GM12865 (cell line): ENCODE measurements at regions not wholly inside any gene's neighbourhood (a gene's known extent, or its start where the extent isn't known, plus 50 kb on each side); places are given as distances from the start of the nearest gene placed in this dataset.

Experiments
- DNase-seq: peaks from one replicate; pipeline ENCODE4 v3.0.0; 2010; ENCODE audit warnings: low read depth
- H3K4me3 ChIP-seq: 2 replicates; pipeline ENCODE4 v1.5.1; 2011; ENCODE audit warnings: mild to moderate bottlenecking, low read depth, low read length, control low read depth
- TF ChIP-seq, protein P1 (sequence below): IDR thresholded peaks from 2 replicates; pipeline ENCODE4 v1.5.1; 2011; ENCODE audit warnings: low read length, control low read depth, low read depth, inconsistent platforms; ENCODE audit not compliant: insufficient read depth; ENCODE audit errors: missing control alignments

DNA sequence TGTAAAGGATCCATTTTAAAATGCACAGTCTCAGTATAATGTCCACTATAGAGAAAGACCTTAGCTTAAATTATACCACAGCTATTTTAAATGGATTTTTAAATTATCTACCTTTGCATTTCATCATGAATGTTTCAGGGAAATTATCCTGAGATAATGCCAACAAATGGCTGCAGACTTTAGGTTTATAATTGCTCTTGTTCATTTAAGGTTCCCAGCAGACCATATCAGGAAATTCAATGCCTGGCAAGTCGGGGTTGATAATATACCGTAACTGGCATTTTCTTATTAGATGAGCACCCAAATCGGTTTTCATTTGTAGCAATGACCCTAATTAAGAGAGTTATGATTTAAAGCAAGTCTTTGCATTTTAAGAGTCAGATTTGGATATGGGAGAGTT is 227.1 kb upstream of the ARRDC4 start:
- no peak overlapping the region for H3K4me3 ChIP-seq
- no peak for DNase-seq
- TF ChIP-seq, protein P1, sequence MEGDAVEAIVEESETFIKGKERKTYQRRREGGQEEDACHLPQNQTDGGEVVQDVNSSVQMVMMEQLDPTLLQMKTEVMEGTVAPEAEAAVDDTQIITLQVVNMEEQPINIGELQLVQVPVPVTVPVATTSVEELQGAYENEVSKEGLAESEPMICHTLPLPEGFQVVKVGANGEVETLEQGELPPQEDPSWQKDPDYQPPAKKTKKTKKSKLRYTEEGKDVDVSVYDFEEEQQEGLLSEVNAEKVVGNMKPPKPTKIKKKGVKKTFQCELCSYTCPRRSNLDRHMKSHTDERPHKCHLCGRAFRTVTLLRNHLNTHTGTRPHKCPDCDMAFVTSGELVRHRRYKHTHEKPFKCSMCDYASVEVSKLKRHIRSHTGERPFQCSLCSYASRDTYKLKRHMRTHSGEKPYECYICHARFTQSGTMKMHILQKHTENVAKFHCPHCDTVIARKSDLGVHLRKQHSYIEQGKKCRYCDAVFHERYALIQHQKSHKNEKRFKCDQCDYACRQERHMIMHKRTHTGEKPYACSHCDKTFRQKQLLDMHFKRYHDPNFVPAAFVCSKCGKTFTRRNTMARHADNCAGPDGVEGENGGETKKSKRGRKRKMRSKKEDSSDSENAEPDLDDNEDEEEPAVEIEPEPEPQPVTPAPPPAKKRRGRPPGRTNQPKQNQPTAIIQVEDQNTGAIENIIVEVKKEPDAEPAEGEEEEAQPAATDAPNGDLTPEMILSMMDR = no peak

DNA sequence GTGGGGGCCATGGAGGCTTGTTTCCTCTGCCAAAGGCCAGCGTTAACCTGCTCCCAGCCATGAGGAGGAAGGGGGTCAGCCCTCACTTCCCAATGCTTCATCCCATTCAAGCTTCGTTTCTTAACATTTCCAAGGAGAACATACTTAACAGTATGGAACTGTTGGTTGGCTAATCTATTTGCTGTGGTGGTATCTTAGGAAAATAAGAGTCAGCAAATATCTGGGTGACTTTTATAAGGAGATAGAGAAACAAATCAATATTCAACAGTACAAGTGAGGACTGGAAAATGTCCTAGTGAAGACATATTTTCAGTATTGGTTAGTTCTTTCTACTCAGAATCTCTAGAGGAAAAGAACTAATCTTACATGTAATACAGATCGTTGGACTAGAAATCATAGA is 223.8 kb upstream of the ARRDC4 start:
- H3K4me3 ChIP-seq = no peak overlapping the region
- no peak for DNase-seq
- TF ChIP-seq, protein P1 = no peak

DNA sequence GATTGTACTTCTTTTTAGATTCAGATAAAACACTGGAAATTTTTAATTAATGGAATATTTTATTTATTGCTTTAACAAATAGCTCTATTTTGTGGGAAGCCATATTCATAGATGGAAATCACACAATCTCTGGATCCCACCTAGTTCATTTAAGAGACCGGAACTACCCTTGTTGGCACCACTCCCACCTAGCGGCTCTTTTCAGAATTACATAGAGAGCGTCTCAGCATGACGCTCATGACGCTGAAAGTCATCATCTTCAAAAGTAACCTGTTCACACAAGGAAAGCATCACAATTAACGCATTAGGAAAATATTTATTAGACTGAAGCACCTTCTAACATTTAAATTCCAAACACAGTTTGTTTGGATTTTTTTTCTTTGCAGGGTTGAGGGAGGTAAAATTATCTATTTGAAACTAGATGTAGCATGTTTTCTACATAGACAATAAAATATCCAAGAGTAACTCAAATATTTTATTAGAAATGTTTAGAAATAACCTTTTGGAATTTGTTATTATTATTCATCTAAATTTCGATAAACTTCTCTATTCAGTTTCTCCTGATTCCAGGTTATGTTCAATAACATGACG is 214.9 kb upstream of the ARRDC4 start:
- H3K4me3 ChIP-seq = no peak overlapping the region
- peak; percentile 50 for DNase-seq
- TF ChIP-seq, protein P1 = peak; percentile 56

DNA sequence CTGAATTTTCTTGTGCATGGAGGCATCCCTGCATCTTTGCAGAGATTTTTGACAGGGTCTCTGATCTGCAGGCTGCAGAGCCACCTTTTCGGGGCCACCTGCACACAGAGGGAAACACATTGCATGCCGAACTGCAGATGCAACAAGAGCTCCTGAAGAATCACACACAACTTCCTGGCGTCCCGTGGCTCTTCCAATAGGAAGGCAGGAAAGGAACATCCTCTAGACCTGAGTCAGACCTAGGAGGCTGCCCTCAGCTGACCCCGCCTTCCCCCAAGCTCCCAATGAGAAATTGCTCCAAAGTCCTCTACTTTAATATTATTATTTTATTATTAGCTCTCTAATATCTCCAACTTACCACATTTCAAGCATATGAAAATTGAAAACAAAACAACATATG is 213.2 kb upstream of the ARRDC4 start:
- TF ChIP-seq, protein P1 = no peak
- DNase-seq = no peak
- no peak overlapping the region for H3K4me3 ChIP-seq

DNA sequence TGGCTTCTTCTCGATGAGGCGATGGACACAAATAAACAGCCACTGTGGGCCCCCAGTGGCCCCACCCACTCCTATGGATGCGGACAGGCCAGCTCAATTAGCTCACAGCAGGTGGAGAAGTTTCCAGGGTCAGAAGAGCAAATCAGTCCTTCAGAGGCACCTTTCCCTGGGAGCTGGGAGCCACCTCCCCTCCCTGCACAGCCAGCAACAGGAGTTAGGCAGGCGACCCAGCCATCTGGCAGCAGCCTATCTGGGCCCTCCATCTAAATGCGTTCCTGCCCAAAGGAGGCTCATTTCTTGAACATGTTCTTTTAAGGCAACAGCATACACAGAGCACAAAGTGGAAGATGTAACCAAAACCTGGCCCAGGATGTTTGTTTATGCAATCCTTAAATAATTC is 211.9 kb upstream of the ARRDC4 start:
- H3K4me3 ChIP-seq = no peak overlapping the region
- TF ChIP-seq, protein P1 = no peak

DNA sequence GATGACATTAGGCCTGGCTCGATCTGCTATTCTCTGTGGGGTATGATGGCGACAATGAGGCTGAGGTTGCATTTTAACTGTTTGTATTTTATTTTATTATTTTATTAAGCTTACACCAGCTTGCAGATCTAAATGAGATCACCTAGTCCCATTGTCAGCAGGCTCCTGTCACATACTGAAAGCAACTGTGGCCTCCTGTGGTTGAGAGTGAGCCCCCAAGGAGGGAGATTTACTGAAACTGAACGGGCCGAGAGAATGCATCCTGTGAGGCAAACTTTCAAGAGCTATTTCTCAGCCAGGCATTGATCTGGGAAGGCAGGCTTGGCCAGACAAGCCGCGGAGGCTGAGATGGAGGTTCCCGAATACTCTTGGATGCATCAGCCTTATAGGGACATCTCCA is 210.4 kb upstream of the ARRDC4 start:
- no peak for DNase-seq

More for the DNA sequence above, 211.9 kb upstream of the ARRDC4 start:
- no peak for DNase-seq

More for the DNA sequence above, 210.4 kb upstream of the ARRDC4 start:
- TF ChIP-seq, protein P1 = no peak
- H3K4me3 ChIP-seq = no peak overlapping the region
